ENCODE measurements at regions not wholly inside any gene's neighbourhood (a gene's known extent, or its start where the extent isn't known, plus 50 kb on each side); places are given as distances from the start of the nearest gene placed in this dataset.

DNA sequence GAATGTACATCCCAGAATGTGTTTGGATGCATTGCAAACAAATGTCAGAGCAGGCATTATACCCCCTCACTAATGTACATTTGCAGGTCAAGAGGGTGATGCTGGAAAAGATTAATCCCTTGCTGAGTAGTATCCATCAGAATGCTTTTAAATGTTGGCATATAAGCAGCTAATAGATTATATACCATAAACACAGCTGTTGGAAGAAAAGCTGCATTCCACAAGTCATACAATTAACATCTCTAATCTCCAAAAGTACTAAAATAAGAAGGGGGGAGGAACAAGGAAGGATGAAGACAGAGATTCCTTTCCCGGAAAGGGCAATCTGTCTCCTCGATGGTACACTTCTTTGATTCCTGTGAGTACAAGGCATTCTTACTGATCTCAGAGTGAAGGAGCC, 445.7 kb upstream of the CDIN1 start:
- Mint-ChIP-seq H3K36me3 (ENCODE audit: low read depth, unreplicated experiment) (no peaks in the 10 kb centered on the region), H3K27me3 (ENCODE audit: low read depth, unreplicated experiment) (no peaks in the 10 kb centered on the region), H3K4me1 (ENCODE audit: low read depth, unreplicated experiment) (no peaks in the 10 kb centered on the region), H3K9me3 (ENCODE audit: unreplicated experiment) (no peaks in the 10 kb centered on the region), H3K4me3 (ENCODE audit: unreplicated experiment) (no peak overlapping the region), H3K27ac (ENCODE audit: unreplicated experiment) (no peak overlapping the region)
- Histone ChIP-seq H3K4me2 (ENCODE audit: low read length) (no peak overlapping the region), H3K9ac (ENCODE audit: low read length) (no peak overlapping the region), H2AFZ (ENCODE audit: low read depth, low read length) (no peak overlapping the region), H3K4me1 (ENCODE audit: insufficient read depth, low read length) (no peaks in the 10 kb centered on the region), H3K9me3 (ENCODE audit: insufficient read depth, low read depth, low read length) (no peaks in the 10 kb centered on the region), H3K36me3 (ENCODE audit: insufficient read depth, low read length) (no peaks in the 10 kb centered on the region), H4K20me1 (ENCODE audit: insufficient read depth, low read length) (no peaks in the 10 kb centered on the region), H3K27me3 (ENCODE audit: insufficient read depth, low read length) (no peaks in the 10 kb centered on the region), H3K27ac (ENCODE audit: low read depth, low read length) (no peak overlapping the region), H3K4me3 (ENCODE audit: insufficient read depth, low read depth, low read length) (no peak overlapping the region), H3K79me2 (ENCODE audit: insufficient read depth, low read length) (no peaks in the 10 kb centered on the region)
- no peak for DNase-seq (ENCODE audit: low read depth)
- FAIRE-seq, result no peak
- no peak for TF ChIP-seq EZH2 (IDR thresholded peaks at IDR 0.05; ENCODE audit: insufficient read depth, low read length)
- no peak for TF ChIP-seq CTCF (IDR thresholded peaks at IDR 0.05; ENCODE audit: insufficient read depth, low read depth, low read length)

DNA sequence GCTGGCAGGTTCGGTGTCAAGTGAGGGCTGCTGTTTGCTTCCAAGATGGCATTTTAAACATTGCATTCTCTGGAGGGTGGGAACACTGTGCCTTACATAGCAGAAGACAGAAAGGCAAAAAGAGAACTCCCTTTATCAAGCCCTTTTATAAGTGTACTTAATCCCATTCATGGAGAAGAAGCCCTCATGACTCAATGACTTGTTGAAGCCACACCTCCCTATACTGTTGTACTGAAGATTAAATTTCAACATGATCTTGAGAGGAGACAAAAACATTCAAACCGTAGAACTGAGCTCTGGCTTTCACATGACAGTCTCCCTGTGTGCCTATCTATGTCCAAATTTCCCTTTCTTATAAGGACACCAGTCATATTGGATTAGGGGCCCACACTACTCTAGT, 443.4 kb upstream of the CDIN1 start:
- no peak for FAIRE-seq
- H3K27me3 Mint-ChIP-seq (ENCODE audit: low read depth, unreplicated experiment), result no peaks in the 10 kb centered on the region
- no peaks in the 10 kb centered on the region for H3K36me3 Mint-ChIP-seq (ENCODE audit: low read depth, unreplicated experiment)
- TF ChIP-seq CTCF (IDR thresholded peaks at IDR 0.05; ENCODE audit: insufficient read depth, low read depth, low read length) (no peak), EZH2 (IDR thresholded peaks at IDR 0.05; ENCODE audit: insufficient read depth, low read length) (no peak)
- Histone ChIP-seq H3K36me3 (ENCODE audit: insufficient read depth, low read length) (no peaks in the 10 kb centered on the region), H3K27ac (ENCODE audit: low read depth, low read length) (no peak overlapping the region), H3K4me1 (ENCODE audit: insufficient read depth, low read length) (no peaks in the 10 kb centered on the region), H2AFZ (ENCODE audit: low read depth, low read length) (no peak overlapping the region), H4K20me1 (ENCODE audit: insufficient read depth, low read length) (no peaks in the 10 kb centered on the region), H3K4me3 (ENCODE audit: insufficient read depth, low read depth, low read length) (no peak overlapping the region), H3K9me3 (ENCODE audit: insufficient read depth, low read depth, low read length) (no peaks in the 10 kb centered on the region), H3K27me3 (ENCODE audit: insufficient read depth, low read length) (no peaks in the 10 kb centered on the region), H3K9ac (ENCODE audit: low read length) (no peak overlapping the region), H3K79me2 (ENCODE audit: insufficient read depth, low read length) (no peaks in the 10 kb centered on the region), H3K4me2 (ENCODE audit: low read length) (no peak overlapping the region)
- H3K4me1 Mint-ChIP-seq (ENCODE audit: low read depth, unreplicated experiment), result no peaks in the 10 kb centered on the region
- no peak for DNase-seq (ENCODE audit: low read depth)
- H3K9me3 Mint-ChIP-seq (ENCODE audit: unreplicated experiment), result no peaks in the 10 kb centered on the region
- no peak overlapping the region for H3K4me3 Mint-ChIP-seq (ENCODE audit: unreplicated experiment)
- no peak overlapping the region for H3K27ac Mint-ChIP-seq (ENCODE audit: unreplicated experiment)

GRCh38 chr15:36152936-36153335, 426.5 kb upstream of the CDIN1 start:
- FAIRE-seq, result no peak
- H4K20me1 ChIP-seq (ENCODE audit: insufficient read depth, low read length), result no peaks in the 10 kb centered on the region

More at GRCh38 chr15:36152936-36153335, 426.5 kb upstream of the CDIN1 start:
- Mint-ChIP-seq H3K27me3 (ENCODE audit: low read depth, unreplicated experiment) (no peaks in the 10 kb centered on the region), H3K4me1 (ENCODE audit: low read depth, unreplicated experiment) (peaks cover 1% of the 10 kb centered on the region), H3K27ac (ENCODE audit: unreplicated experiment) (no peak overlapping the region), H3K36me3 (ENCODE audit: low read depth, unreplicated experiment) (no peaks in the 10 kb centered on the region), H3K9me3 (ENCODE audit: unreplicated experiment) (no peaks in the 10 kb centered on the region), H3K4me3 (ENCODE audit: unreplicated experiment) (no peak overlapping the region)
- no peak overlapping the region for H3K4me3 ChIP-seq (ENCODE audit: insufficient read depth, low read depth, low read length)
- no peaks in the 10 kb centered on the region for H3K79me2 ChIP-seq (ENCODE audit: insufficient read depth, low read length)
- no peaks in the 10 kb centered on the region for H3K9me3 ChIP-seq (ENCODE audit: insufficient read depth, low read depth, low read length)
- no peak overlapping the region for H3K4me2 ChIP-seq (ENCODE audit: low read length)
- no peaks in the 10 kb centered on the region for H3K36me3 ChIP-seq (ENCODE audit: insufficient read depth, low read length)
- H3K27ac ChIP-seq (ENCODE audit: low read depth, low read length), result no peak overlapping the region
- H3K27me3 ChIP-seq (ENCODE audit: insufficient read depth, low read length), result no peaks in the 10 kb centered on the region
- TF ChIP-seq CTCF (IDR thresholded peaks at IDR 0.05; ENCODE audit: insufficient read depth, low read depth, low read length), result no peak
- TF ChIP-seq EZH2 (IDR thresholded peaks at IDR 0.05; ENCODE audit: insufficient read depth, low read length), result no peak
- no peak overlapping the region for H3K9ac ChIP-seq (ENCODE audit: low read length)
- no peak for DNase-seq (ENCODE audit: low read depth)
- no peak overlapping the region for H2AFZ ChIP-seq (ENCODE audit: low read depth, low read length)
- no peaks in the 10 kb centered on the region for H3K4me1 ChIP-seq (ENCODE audit: insufficient read depth, low read length)

Measured in astrocyte (in vitro differentiated cells and primary cell).